Esophagus muscularis mucosa (tissue), 4 donors: ENCODE measurements at regions not wholly inside any gene's neighbourhood (a gene's known extent, or its start where the extent isn't known, plus 50 kb on each side); places are given as distances from the start of the nearest gene placed in this dataset.

Experiments used
- DNase-seq: peaks from one replicate; pipeline ENCODE4 v3.0.0-alpha.2; 2017; ENCODE audit errors: extremely low spot score
- H3K27ac ChIP-seq, 4 donors: fragments of 200-600 bp; sonication (generic); replicated peaks in 1 of 4; 1 replicate in 3 of 4; 2 replicates in 1 of 4; pipeline ENCODE4 v1.5.1; 2016 to 2019; ENCODE audit warnings: mild to moderate bottlenecking in 1 of 4
- H3K27me3 ChIP-seq, 4 donors: fragments of 200-600 bp; sonication (generic); one replicate each; pipeline versions ENCODE4 v1.5.1 to v1.6.0; 2016 to 2019
- H3K36me3 ChIP-seq, 4 donors: fragments of 200-600 bp; sonication (generic); one replicate each; pipeline ENCODE4 v1.5.1; 2016 to 2019
- H3K4me1 ChIP-seq, 4 donors: fragments of 200-600 bp; sonication (generic); one replicate each; pipeline ENCODE4 v1.5.1; 2016 to 2019
- H3K4me3 ChIP-seq, 4 donors: fragments of 200-600 bp; sonication (generic); 1 replicate in 2 of 4; 2 replicates in 2 of 4; pipeline ENCODE4 v1.5.1; 2016 to 2019; ENCODE audit warnings: mild to moderate bottlenecking in 4 of 4, moderate library complexity in 1 of 4
- H3K9me3 ChIP-seq, 4 donors: fragments of 200-600 bp; sonication (generic); 1 replicate in 3 of 4; 2 replicates in 1 of 4; pipeline ENCODE4 v1.5.1; 2016 to 2019
- EP300 ChIP-seq: sonication (generic); formaldehyde crosslinking; IDR thresholded peaks from one replicate; pipeline ENCODE4 v1.6.1; 2017; ENCODE audit warnings: antibody characterized with exemption
- POLR2A ChIP-seq: fragments of 450-650 bp; IDR thresholded peaks from one replicate; pipeline ENCODE4 v1.6.1; 2017; ENCODE audit warnings: antibody characterized with exemption, moderate library complexity, mild to moderate bottlenecking, low read depth
- POLR2AphosphoS5 ChIP-seq, 2 donors: sonication (generic); formaldehyde crosslinking; IDR thresholded peaks; one replicate each; pipeline ENCODE4 v1.6.1; 2017; ENCODE audit warnings: antibody characterized with exemption in 2 of 2
- WGBS: methylation state at CpG from one replicate; pipeline ENCODE4 v1.1.5; 2018; 5-methylcytosine and 5-hydroxymethylcytosine counted together
- intact Hi-C: fragments of 100-400 bp; cut with DNase I; formaldehyde crosslinking; loops from one replicate; pipeline ENCODE4 v1.15.1; 2023
- TF ChIP-seq, protein P1 (sequence below), 3 experiments: fragments of 200-600 bp in 2 of 3; fragments of 450-650 bp in 1 of 3; sonication (generic) in 2 of 3; IDR thresholded peaks; one replicate each; pipeline ENCODE4 v1.5.1; 2017 to 2019; ENCODE audit warnings: antibody characterized with exemption in 3 of 3, mild to moderate bottlenecking in 2 of 3, moderate library complexity in 1 of 3

DNA sequence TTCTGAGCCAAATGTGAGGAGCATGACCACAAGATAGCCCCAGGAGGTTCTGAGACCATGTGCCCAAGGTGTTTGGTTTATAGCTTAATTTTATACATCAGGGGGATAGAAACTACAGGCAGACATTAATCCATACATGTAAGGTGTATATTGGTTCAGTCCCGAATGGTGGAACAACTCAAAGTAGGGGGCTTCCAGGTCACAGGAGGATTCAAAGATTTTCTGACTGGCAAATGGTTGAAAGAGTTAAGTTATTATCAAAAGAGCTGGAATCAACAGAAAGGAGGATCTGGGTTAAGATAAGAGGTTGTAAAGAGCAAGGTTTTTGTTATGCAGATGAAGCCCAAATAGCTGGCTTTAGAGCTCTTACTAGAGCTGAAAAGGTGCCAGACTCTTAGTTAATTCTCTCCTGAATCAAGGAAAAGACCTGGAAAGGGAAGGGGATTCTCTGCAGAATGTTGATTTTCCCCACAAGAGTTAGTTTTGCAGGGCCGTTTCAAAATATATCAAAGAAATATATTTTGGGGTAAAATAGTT, 640.0 kb downstream of the IPMK start:
- no peak overlapping the region for H3K4me3 ChIP-seq
- H3K27ac ChIP-seq = no peak overlapping the region
- no peaks in the 10 kb centered on the region for H3K4me1 ChIP-seq
- intact Hi-C loops = no loop called here
- H3K27me3 ChIP-seq = no peaks in the 10 kb centered on the region
- H3K36me3 ChIP-seq = no peaks in the 10 kb centered on the region
- 58% methylated on average over 2 of the region's 2 CpGs for WGBS
- no peaks in the 10 kb centered on the region for H3K9me3 ChIP-seq
- TF ChIP-seq, protein P1, sequence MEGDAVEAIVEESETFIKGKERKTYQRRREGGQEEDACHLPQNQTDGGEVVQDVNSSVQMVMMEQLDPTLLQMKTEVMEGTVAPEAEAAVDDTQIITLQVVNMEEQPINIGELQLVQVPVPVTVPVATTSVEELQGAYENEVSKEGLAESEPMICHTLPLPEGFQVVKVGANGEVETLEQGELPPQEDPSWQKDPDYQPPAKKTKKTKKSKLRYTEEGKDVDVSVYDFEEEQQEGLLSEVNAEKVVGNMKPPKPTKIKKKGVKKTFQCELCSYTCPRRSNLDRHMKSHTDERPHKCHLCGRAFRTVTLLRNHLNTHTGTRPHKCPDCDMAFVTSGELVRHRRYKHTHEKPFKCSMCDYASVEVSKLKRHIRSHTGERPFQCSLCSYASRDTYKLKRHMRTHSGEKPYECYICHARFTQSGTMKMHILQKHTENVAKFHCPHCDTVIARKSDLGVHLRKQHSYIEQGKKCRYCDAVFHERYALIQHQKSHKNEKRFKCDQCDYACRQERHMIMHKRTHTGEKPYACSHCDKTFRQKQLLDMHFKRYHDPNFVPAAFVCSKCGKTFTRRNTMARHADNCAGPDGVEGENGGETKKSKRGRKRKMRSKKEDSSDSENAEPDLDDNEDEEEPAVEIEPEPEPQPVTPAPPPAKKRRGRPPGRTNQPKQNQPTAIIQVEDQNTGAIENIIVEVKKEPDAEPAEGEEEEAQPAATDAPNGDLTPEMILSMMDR (IDR thresholded peaks at IDR 0.05) = no peak
- TF ChIP-seq POLR2AphosphoS5 (IDR thresholded peaks at IDR 0.05) = no peak
- TF ChIP-seq POLR2A = no peak
- no peak for TF ChIP-seq EP300
- no peak for DNase-seq

DNA sequence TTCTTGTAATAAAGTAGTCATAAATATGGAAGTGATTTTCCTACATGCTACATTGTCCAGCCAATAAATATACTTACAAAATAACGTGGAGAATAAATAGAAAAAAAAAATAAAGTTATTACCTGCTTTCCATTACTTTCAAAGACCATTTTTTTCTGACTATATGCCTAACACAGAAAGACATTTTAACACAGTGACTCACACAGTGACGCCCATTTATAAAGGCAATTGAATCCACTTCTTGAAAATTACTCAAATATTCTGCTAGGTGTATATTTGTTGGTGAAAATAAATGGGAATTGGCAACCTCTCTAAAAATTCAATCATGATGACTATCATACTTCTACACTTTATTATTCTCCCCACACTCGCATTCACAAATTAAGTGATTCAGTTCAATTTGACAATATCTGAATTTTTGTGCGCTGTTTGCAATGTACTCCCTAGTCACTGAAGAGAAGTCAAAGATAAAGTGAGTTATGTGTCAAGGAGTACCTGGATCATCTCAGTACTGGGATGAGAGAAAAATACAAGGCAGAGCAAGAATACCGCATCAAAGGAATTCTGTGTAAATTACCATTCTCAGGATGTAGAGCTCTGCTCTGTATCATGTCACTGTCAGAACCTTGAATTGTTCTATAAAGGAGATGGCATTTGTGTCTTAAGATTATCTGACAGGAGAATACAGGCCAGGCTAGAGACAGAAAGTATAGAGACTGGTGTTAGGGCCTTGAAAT, 642.7 kb downstream of the IPMK start:
- intact Hi-C loops = no loop called here
- Histone ChIP-seq H3K27me3 (no peaks in the 10 kb centered on the region), H3K9me3 (no peaks in the 10 kb centered on the region), H3K27ac (no peak overlapping the region), H3K4me3 (no peak overlapping the region), H3K36me3 (no peaks in the 10 kb centered on the region), H3K4me1 (no peaks in the 10 kb centered on the region)
- DNase-seq = no peak
- WGBS = 57% methylated on average over 5 of the region's 5 CpGs
- no peak for TF ChIP-seq EP300
- TF ChIP-seq, protein P1 (IDR thresholded peaks at IDR 0.05) = no peak
- TF ChIP-seq POLR2AphosphoS5 (IDR thresholded peaks at IDR 0.05) = no peak
- no peak for TF ChIP-seq POLR2A

DNA sequence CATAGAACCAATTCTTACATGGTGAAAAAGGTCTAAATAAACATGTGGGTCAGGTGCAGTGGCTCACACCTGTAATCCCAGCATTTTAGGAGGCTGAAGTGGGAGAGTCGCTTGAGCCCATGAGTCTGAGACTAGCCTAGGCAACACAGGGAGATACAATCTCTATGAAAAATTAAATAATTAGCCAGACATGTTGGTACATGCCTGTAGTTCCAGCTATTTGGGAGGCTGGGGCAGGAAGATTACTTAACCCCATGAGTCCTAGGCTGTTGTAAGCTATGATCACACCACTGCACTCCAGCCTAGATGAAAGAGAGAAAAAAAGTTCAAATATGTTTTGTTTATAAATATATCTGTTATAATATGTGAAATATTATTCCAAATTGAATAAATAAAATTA, 643.6 kb downstream of the IPMK start:
- intact Hi-C loops = no loop called here
- H3K4me1 ChIP-seq = no peaks in the 10 kb centered on the region
- H3K27ac ChIP-seq = no peak overlapping the region
- WGBS = 96% methylated on average over 1 of the region's 1 CpG
- DNase-seq = no peak
- H3K9me3 ChIP-seq = no peaks in the 10 kb centered on the region
- no peaks in the 10 kb centered on the region for H3K36me3 ChIP-seq
- H3K4me3 ChIP-seq = no peak overlapping the region
- TF ChIP-seq, protein P1 (IDR thresholded peaks at IDR 0.05) = no peak
- no peak for TF ChIP-seq EP300
- no peak for TF ChIP-seq POLR2AphosphoS5 (IDR thresholded peaks at IDR 0.05)
- TF ChIP-seq POLR2A = no peak
- H3K27me3 ChIP-seq = no peaks in the 10 kb centered on the region

DNA sequence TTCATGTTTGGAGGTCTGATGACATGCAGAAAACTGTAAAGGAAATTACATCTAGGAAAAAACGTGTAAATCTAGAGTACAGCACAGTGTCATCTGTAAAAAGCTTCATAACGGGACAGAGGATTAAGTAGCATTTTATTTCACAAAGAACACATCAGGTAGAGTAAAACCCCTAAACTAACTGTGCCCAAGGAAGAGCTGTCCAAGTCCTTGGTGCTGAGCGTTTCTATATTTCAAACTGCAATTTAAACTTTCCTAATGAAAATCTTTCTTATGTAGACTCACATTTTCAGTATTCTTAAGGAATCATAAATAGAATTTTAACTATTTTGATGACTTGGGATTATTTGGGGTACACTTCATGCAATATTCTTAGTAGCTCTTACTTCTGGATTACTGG, 646.2 kb downstream of the IPMK start:
- Histone ChIP-seq H3K9me3 (no peaks in the 10 kb centered on the region), H3K36me3 (no peaks in the 10 kb centered on the region), H3K27ac (no peak overlapping the region), H3K4me3 (no peak overlapping the region), H3K4me1 (no peaks in the 10 kb centered on the region), H3K27me3 (no peaks in the 10 kb centered on the region)
- WGBS = 58% methylated on average over 3 of the region's 3 CpGs
- intact Hi-C loops = no loop called here
- TF ChIP-seq POLR2A (no peak), POLR2AphosphoS5 (IDR thresholded peaks at IDR 0.05) (no peak), EP300 (no peak)
- TF ChIP-seq, protein P1 (IDR thresholded peaks at IDR 0.05) = no peak
- DNase-seq = no peak
